ENCODE measurements at regions not wholly inside any gene's neighbourhood (a gene's known extent, or its start where the extent isn't known, plus 50 kb on each side); places are given as distances from the start of the nearest gene placed in this dataset.

GRCh38 chr11:115745066-115745465, 240.9 kb upstream of the CADM1 start:
- DNase-seq (ENCODE audit: insufficient read length, low spot score) (no peak), FAIRE-seq (no peak)

GRCh38 chr11:115743719-115744118, 239.5 kb upstream of the CADM1 start:
- no peak for FAIRE-seq
- no peak for DNase-seq (ENCODE audit: insufficient read length, low spot score)

GRCh38 chr11:115741376-115742107, 237.3 kb upstream of the CADM1 start:
- DNase-seq (ENCODE audit: insufficient read length, low spot score) (no peak), FAIRE-seq (no peak)

- FAIRE-seq = no peak
- DNase-seq (ENCODE audit: insufficient read length, low spot score) = no peak
Observed at GRCh38 chr11:115740324-115740723, 236.1 kb upstream of the CADM1 start.

- no peak for DNase-seq (ENCODE audit: insufficient read length, low spot score)
- no peak for FAIRE-seq
Observed at GRCh38 chr11:115739878-115740277, 235.7 kb upstream of the CADM1 start.

- no peak for FAIRE-seq
Observed at GRCh38 chr11:115739146-115739545, 234.9 kb upstream of the CADM1 start.

GRCh38 chr11:115737875-115738274, 233.7 kb upstream of the CADM1 start:
- FAIRE-seq = no peak

More at GRCh38 chr11:115739146-115739545, 234.9 kb upstream of the CADM1 start:
- DNase-seq (ENCODE audit: insufficient read length, low spot score) = no peak

GRCh38 chr11:115736146-115736545, 231.9 kb upstream of the CADM1 start:
- DNase-seq (ENCODE audit: insufficient read length, low spot score) (no peak), FAIRE-seq (no peak)

More at GRCh38 chr11:115737875-115738274, 233.7 kb upstream of the CADM1 start:
- DNase-seq (ENCODE audit: insufficient read length, low spot score) = no peak

GRCh38 chr11:115724666-115725065, 220.5 kb upstream of the CADM1 start:
- FAIRE-seq (no peak), DNase-seq (ENCODE audit: insufficient read length, low spot score) (no peak)

GRCh38 chr11:115722711-115723110, 218.5 kb upstream of the CADM1 start:
- DNase-seq (ENCODE audit: insufficient read length, low spot score) (no peak), FAIRE-seq (no peak)

GRCh38 chr11:115721296-115721995, 217.2 kb upstream of the CADM1 start:
- FAIRE-seq (no peak), DNase-seq (ENCODE audit: insufficient read length, low spot score) (no peak)

- no peak for FAIRE-seq
- DNase-seq (ENCODE audit: insufficient read length, low spot score) = no peak
Observed at GRCh38 chr11:115720602-115721245, 216.5 kb upstream of the CADM1 start.

- no peak for FAIRE-seq
- no peak for DNase-seq (ENCODE audit: insufficient read length, low spot score)
Observed at GRCh38 chr11:115718945-115719344, 214.7 kb upstream of the CADM1 start.

- DNase-seq (ENCODE audit: insufficient read length, low spot score) = no peak
- no peak for FAIRE-seq
Observed at GRCh38 chr11:115718106-115718505, 213.9 kb upstream of the CADM1 start.

- no peak for DNase-seq (ENCODE audit: insufficient read length, low spot score)
- FAIRE-seq = no peak
Observed at GRCh38 chr11:115716601-115717529, 212.7 kb upstream of the CADM1 start.

GRCh38 chr11:115716080-115716479, 211.9 kb upstream of the CADM1 start:
- no peak for FAIRE-seq
- no peak for DNase-seq (ENCODE audit: insufficient read length, low spot score)

GRCh38 chr11:115715251-115715770, 211.1 kb upstream of the CADM1 start:
- FAIRE-seq (no peak), DNase-seq (ENCODE audit: insufficient read length, low spot score) (no peak)

GRCh38 chr11:115712296-115712695, 208.1 kb upstream of the CADM1 start:
- DNase-seq (ENCODE audit: insufficient read length, low spot score) (no peak), FAIRE-seq (no peak)

- DNase-seq (ENCODE audit: insufficient read length, low spot score) = no peak
- FAIRE-seq = no peak
Observed at GRCh38 chr11:115710980-115711379, 206.8 kb upstream of the CADM1 start.

GRCh38 chr11:115710426-115710825, 206.2 kb upstream of the CADM1 start:
- FAIRE-seq = no peak
- DNase-seq (ENCODE audit: insufficient read length, low spot score) = no peak
